A673 (cell line): ENCODE measurements at regions not wholly inside any gene's neighbourhood (a gene's known extent, or its start where the extent isn't known, plus 50 kb on each side); places are given as distances from the start of the nearest gene placed in this dataset.

ENCODE experiments used
- BruUV-seq: library from RNA; stranded (reverse); fragments of 400-500 nt; replicated peaks from 2 replicates; lab custom pipeline; 2021; lab: Mats Ljungman, UMichigan
- CTCF ChIA-PET: fragments of 300-600 bp; sonication (Branson Sonifier 250); formaldehyde crosslinking; loops from one replicate; lab custom pipeline; 2022; ENCODE audit warnings: antibody characterized with exemption; lab: Charles Lee
- POLR2A ChIA-PET: fragments of 300-600 bp; sonication (Branson Sonifier 250); formaldehyde crosslinking; loops from one replicate; lab custom pipeline; 2022; ENCODE audit warnings: antibody characterized with exemption; ENCODE audit not compliant: low non-redundant PET; lab: Charles Lee
- DNase-seq: peaks from one replicate; pipeline ENCODE4 v3.0.0-alpha.2; 2015; ENCODE audit warnings: low spot score
- H3K27ac ChIP-seq: fragments of 200-600 bp; sonication (generic); 2 replicates; pipeline ENCODE4 v1.5.1; 2016; ENCODE audit warnings: mixed run types, low read depth, mild to moderate bottlenecking, mixed read lengths, antibody characterized with exemption, low read length; ENCODE audit not compliant: poor library complexity, severe bottlenecking
- H3K27me3 ChIP-seq: fragments of 200-600 bp; sonication (generic); replicated peaks from 2 replicates; pipeline ENCODE4 v1.6.1; 2017; ENCODE audit warnings: mixed run types, low read depth, mild to moderate bottlenecking, mixed read lengths, antibody characterized with exemption, low read length; ENCODE audit not compliant: insufficient read depth, poor library complexity
- H3K36me3 ChIP-seq: fragments of 200-600 bp; sonication (generic); 2 replicates; pipeline ENCODE4 v1.6.1; 2016; ENCODE audit warnings: mixed run types, mild to moderate bottlenecking, mixed read lengths, antibody characterized with exemption, low read length; ENCODE audit not compliant: insufficient read depth, poor library complexity, severe bottlenecking
- H3K4me1 ChIP-seq: fragments of 200-600 bp; sonication (generic); 2 replicates; pipeline ENCODE4 v1.6.1; 2017; ENCODE audit warnings: mixed run types, mild to moderate bottlenecking, mixed read lengths, antibody characterized with exemption, low read length; ENCODE audit not compliant: insufficient read depth, poor library complexity, severe bottlenecking
- H3K4me3 ChIP-seq: fragments of 200-600 bp; sonication (generic); 2 replicates; pipeline ENCODE4 v1.5.1; 2016; ENCODE audit warnings: low read depth, mixed run types, mild to moderate bottlenecking, mixed read lengths, low read length; ENCODE audit not compliant: poor library complexity, severe bottlenecking
- H3K9me3 ChIP-seq: fragments of 200-600 bp; sonication (generic); 2 replicates; pipeline ENCODE4 v1.6.1; 2016; ENCODE audit warnings: mixed run types, low read depth, mild to moderate bottlenecking, mixed read lengths, antibody characterized with exemption, low read length; ENCODE audit not compliant: poor library complexity, severe bottlenecking
- CTCF ChIP-seq: fragments of 300-800, 200-600 bp; sonication (generic); conservative IDR thresholded peaks from 2 replicates; pipeline ENCODE4 v1.5.1; 2017; ENCODE audit warnings: low read depth, mild to moderate bottlenecking, antibody characterized with exemption, low read length, moderate library complexity, mixed read lengths
- EZH2 ChIP-seq: fragments of 200-600 bp; sonication (generic); IDR thresholded peaks from 2 replicates; pipeline ENCODE4 v1.6.1; 2017; ENCODE audit warnings: borderline replicate concordance, low read depth, mild to moderate bottlenecking, mixed read lengths, antibody characterized with exemption, low read length; ENCODE audit not compliant: poor library complexity, severe bottlenecking
- intact Hi-C: fragments of 100-400 bp; cut with micrococcal nuclease; formaldehyde crosslinking; loops from one replicate; pipeline ENCODE4 v1.10.0; 2022; ENCODE audit not compliant: unreplicated experiment

GRCh38 chr2:14051401-14051800 is 581.1 kb upstream of the LRATD1 start:
- intact Hi-C loops, result no loop called here

GRCh38 chr2:14053105-14053504 is 579.4 kb upstream of the LRATD1 start:
- no peak overlapping the region for H3K27ac ChIP-seq
- ChIA-PET POLR2A (no interaction called here), CTCF (no interaction called here)
- H3K4me1 ChIP-seq, result no peaks in the 10 kb centered on the region
- no peak for DNase-seq
- H3K4me3 ChIP-seq, result no peak overlapping the region
- H3K36me3 ChIP-seq, result no peaks in the 10 kb centered on the region
- TF ChIP-seq EZH2 (no peak), CTCF (no peak)
- BruUV-seq, result no TSS peak
- H3K27me3 ChIP-seq, result no peaks in the 10 kb centered on the region
- H3K9me3 ChIP-seq, result no peaks in the 10 kb centered on the region
- intact Hi-C loops, result no loop called here

More at GRCh38 chr2:14051401-14051800, 581.1 kb upstream of the LRATD1 start:
- no TSS peak for BruUV-seq
- CTCF ChIA-PET, result no interaction called here
- Histone ChIP-seq H3K9me3 (no peaks in the 10 kb centered on the region), H3K4me3 (no peak overlapping the region), H3K36me3 (no peaks in the 10 kb centered on the region), H3K27ac (no peak overlapping the region), H3K27me3 (no peaks in the 10 kb centered on the region), H3K4me1 (no peaks in the 10 kb centered on the region)
- POLR2A ChIA-PET, result no interaction called here
- DNase-seq, result no peak
- TF ChIP-seq EZH2 (no peak), CTCF (no peak)

- TF ChIP-seq EZH2 (no peak), CTCF (no peak)
- intact Hi-C loops, result no loop called here
- Histone ChIP-seq H3K9me3 (no peaks in the 10 kb centered on the region), H3K27ac (no peak overlapping the region), H3K27me3 (no peaks in the 10 kb centered on the region), H3K4me1 (no peaks in the 10 kb centered on the region), H3K4me3 (no peak overlapping the region), H3K36me3 (no peaks in the 10 kb centered on the region)
- BruUV-seq, result no TSS peak
- DNase-seq, result no peak
- POLR2A ChIA-PET, result no interaction called here
- CTCF ChIA-PET, result no interaction called here
These were observed 568.2 kb upstream of the LRATD1 start for GRCh38 chr2:14064346-14064745.
